Lower leg skin (tissue), 4 donors: ENCODE measurements at regions not wholly inside any gene's neighbourhood (a gene's known extent, or its start where the extent isn't known, plus 50 kb on each side); places are given as distances from the start of the nearest gene placed in this dataset.

Experiments used
- DNase-seq, 2 donors: peaks; one replicate each; pipeline ENCODE4 v3.0.0-alpha.2; 2019; ENCODE audit warnings: low spot score in 2 of 2
- H3K4me3 ChIP-seq: fragments of 200-600 bp; sonication (generic); 2 replicates; pipeline ENCODE4 v1.5.1; 2017; ENCODE audit warnings: mild to moderate bottlenecking, low read depth; ENCODE audit not compliant: poor library complexity, severe bottlenecking
- CTCF ChIP-seq, 3 donors: fragments of 450-650 bp; IDR thresholded peaks; one replicate each; pipeline ENCODE4 v1.5.1; 2016; ENCODE audit warnings: antibody characterized with exemption in 3 of 3, mild to moderate bottlenecking in 3 of 3, moderate library complexity in 2 of 3
- POLR2A ChIP-seq, 2 donors: fragments of 450-650 bp; IDR thresholded peaks; one replicate each; pipeline ENCODE4 v1.6.1; 2016 to 2017; ENCODE audit warnings: antibody characterized with exemption in 2 of 2, mild to moderate bottlenecking in 1 of 2, moderate library complexity in 1 of 2
- WGBS, 2 donors: methylation state at CpG; one replicate each; pipeline ENCODE4 v1.1.5; 2018; 5-methylcytosine and 5-hydroxymethylcytosine counted together
- intact Hi-C: fragments of 100-400 bp; cut with DNase I; formaldehyde crosslinking; loops from one replicate; pipeline ENCODE4 v1.15.0; 2023; ENCODE audit warnings: low total_unique reads

- DNase-seq, result no peak
- WGBS, 2 donors, result 74 to 77% methylated on average over 20 to 22 of the region's 22 CpGs
- TF ChIP-seq CTCF (IDR thresholded peaks at IDR 0.05) (no peak), POLR2A (IDR thresholded peaks at IDR 0.05) (no peak)
- no peak overlapping the region for H3K4me3 ChIP-seq
- intact Hi-C loops, result no loop called here
Measured at GRCh38 chr6:169932491-169932890, 181.1 kb downstream of the ERMARD start.

- H3K4me3 ChIP-seq, result no peak overlapping the region
- 76% methylated on average over 10 to 11 of the region's 11 CpGs for WGBS, 2 donors
- intact Hi-C loops, result no loop called here
- TF ChIP-seq POLR2A (IDR thresholded peaks at IDR 0.05) (no peak), CTCF (IDR thresholded peaks at IDR 0.05) (no peak)
- no peak for DNase-seq
Measured at GRCh38 chr6:169931261-169931660, 179.8 kb downstream of the ERMARD start.

- TF ChIP-seq CTCF (IDR thresholded peaks at IDR 0.05) (no peak), POLR2A (IDR thresholded peaks at IDR 0.05) (no peak)
- intact Hi-C loops, result no loop called here
- 83 to 89% methylated on average over 6 of the region's 6 CpGs for WGBS, 2 donors
- no peak for DNase-seq
- no peak overlapping the region for H3K4me3 ChIP-seq
Measured at GRCh38 chr6:169930799-169931198, 179.4 kb downstream of the ERMARD start.

- no peak for DNase-seq
- WGBS, 2 donors, result 84 to 86% methylated on average over 5 of the region's 5 CpGs
- intact Hi-C loops, result no loop called here
- TF ChIP-seq POLR2A (IDR thresholded peaks at IDR 0.05) (no peak), CTCF (IDR thresholded peaks at IDR 0.05) (no peak)
- no peak overlapping the region for H3K4me3 ChIP-seq
Measured at GRCh38 chr6:169927711-169928110, 176.3 kb downstream of the ERMARD start.

GRCh38 chr6:169926617-169927417 is 175.4 kb downstream of the ERMARD start:
- DNase-seq, result no peak
- intact Hi-C loops, result no loop called here
- 57 to 75% methylated on average over 11 of the region's 11 CpGs for WGBS, 2 donors
- no peak for TF ChIP-seq CTCF (IDR thresholded peaks at IDR 0.05)
- TF ChIP-seq POLR2A (IDR thresholded peaks at IDR 0.05), result no peak
- no peak overlapping the region for H3K4me3 ChIP-seq
